G401.6 (cell line): ENCODE measurements at regions not wholly inside any gene's neighbourhood (a gene's known extent, or its start where the extent isn't known, plus 50 kb on each side); places are given as distances from the start of the nearest gene placed in this dataset.
"Not testable (repeated sequence)": the region's sequence is repeated elsewhere in the genome, so short reads cannot be mapped to it uniquely, and the experiment has no call there.

Experiments used
- FAIRE-seq: peaks from 2 replicates; lab custom pipeline; 2012; peaks lifted over from hg19 to GRCh38; lab: Jason Lieb, UNC

- FAIRE-seq = not testable (repeated sequence)
Observed at GRCh38 chr7:120191423-120191822, 81.6 kb upstream of the KCND2 start.

- FAIRE-seq = no peak
Observed at GRCh38 chr7:120201290-120201689, 71.7 kb upstream of the KCND2 start.

- FAIRE-seq = no peak
Observed at GRCh38 chr7:120205101-120205500, 67.9 kb upstream of the KCND2 start.

GRCh38 chr7:120207037-120207436, 65.9 kb upstream of the KCND2 start:
- FAIRE-seq = no peak

GRCh38 chr7:120215654-120216053, 57.3 kb upstream of the KCND2 start:
- no peak for FAIRE-seq

- FAIRE-seq = no peak
Observed at GRCh38 chr7:120216947-120217346, 56.0 kb upstream of the KCND2 start.

- FAIRE-seq = no peak
Observed at GRCh38 chr7:120218712-120219111, 54.3 kb upstream of the KCND2 start.

GRCh38 chr7:120221666-120222065, 51.3 kb upstream of the KCND2 start:
- FAIRE-seq = no peak
